Left forelimb (tissue), 1 donor: ENCODE measurements at regions not wholly inside any gene's neighbourhood (a gene's known extent, or its start where the extent isn't known, plus 50 kb on each side); places are given as distances from the start of the nearest gene placed in this dataset.
A peak's percentile ranks its signal among the peaks of the same experiment; 100 is the strongest.

Experiments
- DNase-seq: peaks from one replicate; pipeline ENCODE4 v3.0.0-alpha.2; 2018; ENCODE audit warnings: low spot score

DNA sequence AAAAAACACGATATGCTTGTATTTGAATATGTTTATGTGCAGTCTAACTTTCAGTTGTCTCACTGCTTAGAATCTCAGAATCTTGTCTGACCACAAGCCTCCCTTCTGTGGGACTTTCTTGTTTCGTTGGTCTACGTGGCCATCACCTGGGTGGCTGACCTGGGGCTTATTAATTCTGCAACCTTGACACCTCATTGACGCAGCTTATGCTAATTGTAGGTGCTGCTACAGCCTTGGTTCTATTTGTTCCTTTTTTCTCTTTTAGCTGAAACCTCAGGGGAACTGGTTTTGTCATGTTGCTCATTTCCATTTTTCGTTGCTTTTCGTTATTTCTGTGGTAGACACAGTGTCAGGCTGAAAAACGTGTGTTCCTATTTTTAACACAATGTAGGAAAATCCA lies 273.7 kb downstream of the SLC4A3 start:
- no peak for DNase-seq

DNA sequence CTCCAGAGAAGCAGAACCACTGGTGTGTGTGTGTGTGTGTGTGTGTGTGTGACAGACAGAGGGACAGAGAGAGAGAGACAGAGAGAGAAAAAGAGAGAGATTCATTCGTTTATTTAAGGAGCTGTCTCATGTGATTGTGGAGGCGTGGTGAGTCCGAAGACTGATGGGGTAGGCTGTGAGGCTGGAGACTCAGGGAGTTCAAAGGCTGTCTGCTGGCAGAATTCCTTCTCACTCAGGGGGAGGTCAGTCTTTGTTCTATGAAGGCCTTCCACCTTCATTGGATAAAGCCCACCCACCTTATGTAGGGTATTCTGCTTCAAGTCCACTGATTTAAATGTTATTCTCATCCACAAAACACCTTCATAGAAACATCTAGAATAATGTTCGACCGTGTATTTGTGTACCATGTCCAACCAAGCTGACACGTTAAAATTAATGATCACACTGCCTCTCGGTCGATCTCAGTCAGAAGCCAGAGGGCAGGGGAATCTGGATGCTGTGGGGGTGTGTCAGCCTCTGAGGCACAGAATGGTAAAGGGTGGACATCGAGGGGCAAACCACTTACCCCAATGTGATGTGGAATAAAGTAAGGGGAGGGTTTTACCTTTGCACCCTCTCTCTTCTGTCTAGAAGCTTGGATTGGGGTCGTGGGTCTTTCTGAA lies 275.6 kb downstream of the SLC4A3 start:
- no peak for DNase-seq

DNA sequence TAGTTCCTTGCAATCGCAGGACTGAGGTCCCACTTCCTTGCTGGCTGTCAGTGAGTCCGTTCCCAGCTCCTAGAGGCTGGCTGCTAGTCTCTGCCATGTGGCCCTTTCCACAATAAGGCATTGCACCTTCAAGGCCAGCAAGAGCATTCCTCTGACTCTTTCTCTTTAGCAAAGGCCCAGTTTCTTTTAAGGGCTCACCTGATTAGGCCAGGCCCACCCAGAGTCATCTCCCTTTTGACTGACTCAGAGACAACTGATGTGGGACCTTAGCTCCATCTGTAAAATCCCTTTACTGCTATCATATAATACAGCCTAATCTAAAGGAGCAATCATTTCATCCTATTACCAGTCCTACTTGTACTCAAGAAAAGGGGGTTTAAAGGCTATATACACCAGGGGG lies 278.2 kb downstream of the SLC4A3 start:
- DNase-seq: no peak

DNA sequence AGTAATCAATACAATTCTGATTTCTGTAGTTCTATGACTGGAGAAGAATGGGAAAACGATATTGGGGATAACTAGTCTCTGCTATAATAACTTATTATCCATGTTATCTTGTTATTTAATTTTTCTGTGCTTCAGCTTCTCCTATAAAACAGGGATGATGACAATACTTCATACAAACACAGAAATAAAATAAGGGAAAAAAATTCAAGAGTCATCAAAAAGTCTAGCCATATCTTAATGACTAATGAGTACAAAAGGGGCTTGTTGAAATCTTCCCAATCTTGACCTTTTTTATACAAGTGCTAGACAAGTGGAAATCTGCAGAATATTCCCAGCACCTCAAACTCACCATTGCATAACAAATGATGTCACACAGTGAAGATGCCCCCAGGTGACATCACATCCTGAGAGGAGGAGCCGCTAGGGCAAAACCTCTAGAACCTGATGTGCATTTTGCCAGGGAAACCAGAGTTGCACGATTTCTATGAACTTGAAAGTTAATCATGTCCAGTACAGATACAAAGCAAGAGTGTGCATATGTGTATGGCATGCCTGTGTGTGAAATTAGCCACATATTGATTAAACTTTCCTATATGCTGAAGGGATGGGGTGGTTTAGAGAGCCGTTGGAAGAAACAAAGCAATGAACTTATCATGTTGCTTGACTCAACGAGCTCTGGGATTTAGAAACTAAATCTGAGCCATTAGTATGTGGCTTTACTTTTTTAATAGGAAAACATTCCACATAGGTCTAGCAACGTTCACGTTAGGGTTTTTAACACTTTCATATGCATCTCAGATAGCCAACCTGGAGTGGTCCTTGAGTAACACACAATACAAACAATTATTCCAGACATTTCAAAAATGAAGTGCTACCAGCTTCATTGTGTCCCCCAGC lies 278.9 kb downstream of the SLC4A3 start:
- DNase-seq: no peak

DNA sequence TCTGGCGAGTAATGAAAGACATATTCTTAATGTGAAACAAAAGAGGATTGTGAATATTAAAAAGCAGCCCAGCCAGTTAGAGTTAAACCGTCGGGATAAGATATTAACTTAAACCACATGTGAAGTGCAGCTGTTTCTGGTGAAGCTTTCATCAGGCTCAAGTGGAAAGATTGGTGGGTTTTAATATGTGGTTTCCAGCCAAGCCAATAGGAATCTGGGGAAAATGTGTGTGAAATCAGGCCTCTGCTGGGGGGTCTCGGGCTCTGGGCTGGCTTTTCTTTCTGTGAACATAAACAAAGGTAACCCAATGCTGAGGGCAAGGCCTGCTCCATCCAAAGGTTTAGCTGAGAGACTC lies 279.6 kb downstream of the SLC4A3 start:
- peak; percentile 74 for DNase-seq

DNA sequence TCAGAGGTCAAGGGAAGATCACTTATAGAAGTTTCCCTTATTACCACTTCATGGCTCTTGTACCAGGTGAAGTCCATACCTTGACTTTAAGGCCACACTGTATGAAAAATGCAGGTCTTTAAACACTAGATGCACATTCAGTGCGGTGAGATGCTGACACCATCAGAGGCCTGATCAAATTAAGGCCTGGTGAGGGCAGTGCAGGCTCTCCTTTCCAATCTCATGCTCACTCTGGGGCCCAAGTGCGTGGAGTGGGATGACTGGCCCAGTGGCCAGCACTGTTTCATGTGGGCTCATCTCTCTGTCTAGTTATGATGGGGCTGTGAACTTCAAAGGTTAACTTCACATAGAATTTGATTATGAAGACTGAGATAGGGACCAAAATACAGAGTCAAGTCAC lies 281.1 kb downstream of the SLC4A3 start:
- DNase-seq: no peak

DNA sequence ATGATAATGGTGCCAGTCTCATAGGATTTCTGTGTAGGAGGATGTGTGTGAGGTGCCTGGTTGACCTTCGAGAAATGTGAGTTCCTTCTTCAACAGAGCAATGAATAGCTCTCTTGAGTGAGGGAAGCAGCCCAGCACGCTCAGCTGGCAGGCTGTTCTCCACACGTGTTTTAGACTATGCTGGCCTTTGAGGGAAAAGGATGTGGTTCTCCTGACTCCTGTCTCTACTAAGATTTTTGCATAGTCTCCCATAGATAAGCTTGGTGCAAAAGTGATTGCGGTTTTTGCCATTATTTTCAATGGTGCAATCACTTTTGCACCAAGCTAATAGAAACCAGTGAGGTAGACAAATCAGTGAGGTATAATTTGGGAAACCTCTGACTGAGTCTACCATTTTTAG lies 284.1 kb downstream of the SLC4A3 start:
- no peak for DNase-seq

DNA sequence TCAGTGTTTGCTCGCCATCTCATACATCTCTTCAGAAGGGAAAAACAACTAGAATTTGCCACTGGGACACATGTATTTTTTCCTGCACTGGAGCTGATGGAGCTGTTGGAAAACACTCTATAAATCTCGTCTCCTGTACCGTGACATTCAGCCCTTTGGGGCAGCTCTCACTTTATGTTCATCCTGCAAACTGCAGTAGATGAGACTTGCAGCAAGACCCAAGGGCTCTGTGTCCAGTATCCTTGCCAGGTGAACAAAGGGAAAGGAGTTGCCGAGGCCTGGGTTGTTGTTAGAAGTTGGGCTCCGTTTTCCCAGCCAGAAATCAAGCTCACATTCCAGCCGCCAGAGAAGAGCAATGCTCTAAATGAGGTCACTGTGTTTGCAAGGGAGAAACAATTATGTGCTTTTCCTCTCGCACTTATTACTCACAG lies 285.1 kb downstream of the SLC4A3 start:
- peak; percentile 83 for DNase-seq

DNA sequence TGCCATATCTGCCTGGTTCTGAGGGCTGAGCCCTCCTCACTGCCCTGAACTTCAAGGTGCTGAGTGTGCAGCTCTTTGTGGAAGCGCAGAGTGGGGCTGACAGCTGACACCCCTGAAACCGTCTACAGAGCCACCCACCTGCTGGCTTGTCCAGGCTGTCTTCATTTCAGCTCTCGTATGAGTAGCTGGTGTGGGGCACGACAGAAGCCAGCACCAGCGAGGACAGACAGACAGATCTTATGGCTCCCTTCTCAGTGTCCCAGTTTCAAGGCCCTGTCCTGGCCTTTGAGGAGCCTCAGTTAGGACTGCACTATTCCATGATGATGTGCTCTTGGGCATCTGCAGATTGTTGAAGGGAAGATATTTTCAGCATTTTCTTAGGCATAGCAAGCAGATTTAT lies 287.1 kb downstream of the SLC4A3 start:
- no peak for DNase-seq

DNA sequence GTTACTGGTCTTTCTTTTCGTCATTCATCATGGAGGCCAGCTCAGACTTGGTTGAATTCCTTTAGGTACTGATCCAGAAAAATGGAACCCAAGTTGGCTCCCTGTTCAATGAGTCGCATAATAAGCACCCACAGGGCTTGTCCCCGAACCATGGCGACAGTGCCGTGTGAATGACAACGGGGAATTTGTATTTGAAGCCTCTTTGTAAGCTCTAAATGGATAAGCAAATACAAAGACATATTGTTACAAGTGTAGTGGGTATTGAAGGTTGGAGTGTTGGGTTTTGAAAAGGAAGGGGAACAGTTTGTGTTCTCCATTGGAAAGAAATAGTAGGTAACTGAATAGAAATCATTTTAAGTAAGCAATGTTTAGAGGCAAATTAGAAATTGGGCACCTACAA lies 288.9 kb downstream of the SLC4A3 start:
- no peak for DNase-seq

DNA sequence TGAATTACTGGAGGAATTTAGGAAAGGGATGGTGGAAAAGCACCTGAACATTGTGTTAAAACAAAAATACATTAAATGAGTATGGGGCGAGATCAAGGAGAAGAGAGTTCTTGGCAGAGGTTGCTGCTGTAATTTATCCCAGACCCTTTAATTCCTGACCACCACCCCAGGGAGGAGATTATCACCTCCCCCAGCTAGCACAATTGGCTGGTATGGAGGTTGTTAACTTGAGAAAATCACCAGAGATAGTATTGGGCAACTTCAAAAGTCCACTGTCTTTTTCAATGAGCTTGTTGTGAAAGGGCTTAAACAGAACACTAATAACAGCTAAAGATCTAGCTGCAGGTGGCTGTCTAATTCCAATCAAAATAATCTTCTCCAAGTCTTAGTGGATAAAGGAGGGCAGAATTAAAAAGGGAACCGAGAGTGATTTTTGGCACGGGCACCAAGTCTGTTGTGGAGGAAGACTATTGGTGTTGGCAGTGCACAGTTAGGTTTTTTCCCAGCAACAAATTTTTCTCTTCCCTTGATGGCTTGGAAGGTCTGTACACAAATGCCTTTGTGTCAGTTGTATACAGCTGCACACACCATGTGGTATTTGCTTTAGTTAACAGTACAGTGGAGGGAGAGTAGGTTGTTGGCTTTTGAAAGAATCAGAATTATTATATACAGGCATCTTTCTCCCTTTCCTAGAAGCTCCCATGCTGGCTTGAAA lies 289.5 kb downstream of the SLC4A3 start:
- no peak for DNase-seq

DNA sequence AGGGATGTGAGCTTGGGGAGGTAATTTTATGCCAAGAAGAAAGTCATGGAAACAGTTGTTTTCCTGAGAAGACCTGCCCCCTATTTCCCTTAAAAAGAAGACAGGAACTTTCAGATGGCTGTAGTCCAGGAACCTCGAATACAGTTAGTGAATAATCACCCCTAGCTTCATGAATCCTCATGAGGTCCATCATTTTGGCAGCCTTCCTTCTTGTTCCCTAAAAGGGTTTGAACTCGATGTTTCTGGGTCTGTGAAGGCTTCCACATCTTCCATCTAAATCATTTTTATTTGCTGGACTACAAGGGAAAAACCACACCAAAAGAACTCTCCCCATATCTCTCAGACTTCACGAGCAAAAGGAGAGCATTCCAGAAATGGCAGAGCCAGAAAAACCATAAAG lies 290.8 kb downstream of the SLC4A3 start:
- DNase-seq: no peak

DNA sequence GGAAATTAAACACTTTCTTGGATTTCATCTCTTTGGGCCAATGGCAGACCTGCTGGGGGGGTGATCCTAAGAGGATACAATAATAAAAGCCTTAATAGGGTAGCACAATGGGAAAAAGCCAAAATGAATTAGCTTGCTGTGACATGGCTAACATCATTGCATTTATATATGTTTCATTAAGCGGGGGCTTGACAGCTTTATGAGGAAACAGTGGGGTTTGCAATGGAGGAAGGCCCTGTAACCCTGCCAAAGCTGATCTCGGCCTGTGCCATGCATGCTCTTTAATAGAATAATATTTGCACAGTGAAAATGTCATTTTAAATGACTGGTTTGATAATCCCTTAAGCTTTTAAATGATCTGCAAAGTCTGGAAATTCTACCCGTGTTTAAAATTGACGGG lies 291.5 kb downstream of the SLC4A3 start:
- DNase-seq: no peak

DNA sequence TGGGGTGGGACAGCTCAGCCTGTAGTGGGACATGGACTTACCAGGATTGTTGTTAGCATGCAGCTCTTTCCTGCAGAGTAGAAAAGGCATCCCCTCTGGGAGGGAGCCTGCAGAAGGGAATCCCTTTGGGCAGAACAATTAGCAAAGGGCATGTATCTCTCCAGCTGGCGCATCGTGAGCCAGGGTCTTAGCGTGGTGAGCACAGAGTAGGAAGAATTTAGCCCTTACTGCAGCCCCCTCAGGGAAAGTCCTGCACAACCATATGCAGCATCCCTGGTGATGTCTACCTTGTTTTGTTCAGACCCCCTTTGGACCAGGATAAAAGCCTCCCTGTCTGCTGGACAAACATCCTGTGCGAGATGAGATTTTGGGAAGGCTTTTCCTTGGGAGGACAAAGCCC lies 292.1 kb downstream of the SLC4A3 start:
- DNase-seq: no peak

DNA sequence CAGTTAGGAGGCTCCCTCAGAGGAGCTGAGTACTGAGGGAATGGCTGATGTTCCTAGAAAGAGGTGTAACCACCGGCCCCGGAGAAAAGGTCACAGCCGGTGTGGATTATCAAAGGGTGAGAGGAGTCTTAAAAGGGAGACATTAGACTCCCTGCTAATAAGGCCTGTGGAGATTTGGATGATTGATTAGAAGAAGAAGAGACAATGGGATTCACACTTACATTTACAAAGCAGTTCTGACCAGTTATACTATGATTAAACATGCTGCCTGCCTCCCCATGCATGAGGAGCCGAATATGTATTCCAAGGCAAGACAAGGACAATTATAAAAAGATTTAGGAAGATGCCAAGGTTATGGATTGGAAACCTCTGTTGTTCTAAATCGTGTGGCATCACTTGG lies 302.4 kb downstream of the SLC4A3 start:
- DNase-seq: no peak

DNA sequence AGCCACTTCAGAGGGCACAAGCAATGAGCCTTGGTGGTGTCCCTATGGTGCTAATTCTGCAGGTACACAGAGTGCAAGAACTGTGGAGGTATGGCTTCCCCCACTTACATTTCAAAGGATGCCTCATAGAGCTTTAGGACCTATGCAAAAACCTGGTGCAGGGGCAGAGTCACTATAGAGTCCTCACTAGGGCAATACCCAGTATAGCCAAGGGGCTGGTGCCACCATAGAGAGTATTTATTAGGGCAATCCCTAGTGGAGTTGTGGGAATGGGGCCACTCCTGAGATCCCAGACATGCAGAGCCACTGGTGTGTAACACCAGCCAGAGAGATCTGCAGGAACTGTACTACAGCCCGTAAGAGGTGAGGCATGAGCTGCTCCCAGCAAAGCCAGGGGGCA lies 312.2 kb downstream of the SLC4A3 start:
- no peak for DNase-seq

DNA sequence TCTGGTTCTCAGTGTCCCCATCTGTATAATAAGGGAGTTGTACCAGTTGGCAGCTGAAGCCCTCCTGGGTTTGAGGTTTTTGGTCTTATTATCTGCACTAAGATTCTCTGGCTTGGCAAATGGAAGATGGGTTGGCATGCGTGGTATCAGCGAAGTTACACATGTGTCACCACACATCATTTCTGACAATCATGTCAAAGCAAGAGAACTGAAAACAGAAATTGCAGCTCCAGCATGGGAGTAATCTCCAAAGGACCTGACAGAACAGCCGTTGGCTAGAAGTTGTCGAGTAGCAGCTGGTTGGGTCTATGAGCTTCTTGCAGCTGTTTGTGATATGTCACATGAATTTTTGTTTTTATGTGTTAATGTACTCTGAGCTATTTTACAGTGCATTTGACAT lies 317.4 kb downstream of the SLC4A3 start:
- no peak for DNase-seq

DNA sequence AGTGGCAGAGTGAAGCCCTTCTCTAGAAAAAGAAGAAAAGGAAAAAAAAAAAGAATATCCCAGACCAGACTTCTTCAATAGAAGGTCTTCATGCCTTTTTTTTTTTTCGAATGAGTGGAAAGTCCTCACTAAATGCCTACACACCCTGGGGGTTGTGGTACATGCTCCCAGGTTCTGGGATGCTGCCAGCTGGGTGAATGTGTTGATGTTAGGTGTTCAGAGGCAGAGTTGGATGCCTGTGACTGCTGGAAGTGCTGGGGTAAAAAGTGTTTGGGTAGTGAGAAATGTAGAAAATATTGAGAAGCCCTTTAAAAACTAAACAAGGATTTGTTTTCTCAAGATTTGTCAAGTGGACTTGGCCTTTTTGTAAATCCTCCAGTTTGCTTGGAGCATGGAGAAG lies 318.6 kb downstream of the SLC4A3 start:
- no peak for DNase-seq

DNA sequence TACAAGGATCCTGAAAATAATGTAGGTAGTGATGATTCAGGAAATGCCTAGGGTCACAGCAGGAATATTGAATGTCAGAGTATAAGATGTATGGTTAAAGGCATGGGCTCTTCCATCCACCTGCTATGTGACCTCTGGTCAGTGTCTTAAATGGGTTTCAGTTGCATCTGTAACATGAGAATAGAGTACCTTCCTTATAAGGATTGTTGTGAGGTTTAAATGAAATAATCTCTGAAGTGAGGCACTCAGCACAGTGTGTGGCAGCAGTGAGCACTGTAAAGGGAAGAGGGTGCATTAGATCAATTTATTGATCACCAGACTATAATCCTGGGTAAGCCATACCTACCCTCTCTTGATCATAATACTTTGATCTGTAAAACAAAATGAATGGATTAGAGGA lies 319.1 kb downstream of the SLC4A3 start:
- no peak for DNase-seq

DNA sequence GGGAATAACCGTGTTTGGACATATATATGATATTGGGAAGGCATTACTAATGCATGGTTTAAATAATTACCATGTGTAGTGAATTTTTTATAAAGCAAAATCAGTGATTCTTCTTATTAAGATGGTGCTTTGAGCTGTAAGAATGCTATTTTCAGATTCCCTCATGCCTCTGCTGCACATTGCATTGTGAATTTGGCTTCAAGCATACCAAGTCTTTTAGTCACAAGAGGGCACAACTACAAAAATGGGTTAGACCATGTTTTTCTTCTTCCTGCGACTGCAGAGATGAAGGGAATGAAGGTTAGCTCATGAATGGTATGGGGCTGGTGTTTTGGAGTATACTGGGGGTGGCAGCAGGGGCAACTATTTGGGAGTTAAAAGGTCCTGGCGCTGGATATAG lies 320.1 kb downstream of the SLC4A3 start:
- DNase-seq: no peak

DNA sequence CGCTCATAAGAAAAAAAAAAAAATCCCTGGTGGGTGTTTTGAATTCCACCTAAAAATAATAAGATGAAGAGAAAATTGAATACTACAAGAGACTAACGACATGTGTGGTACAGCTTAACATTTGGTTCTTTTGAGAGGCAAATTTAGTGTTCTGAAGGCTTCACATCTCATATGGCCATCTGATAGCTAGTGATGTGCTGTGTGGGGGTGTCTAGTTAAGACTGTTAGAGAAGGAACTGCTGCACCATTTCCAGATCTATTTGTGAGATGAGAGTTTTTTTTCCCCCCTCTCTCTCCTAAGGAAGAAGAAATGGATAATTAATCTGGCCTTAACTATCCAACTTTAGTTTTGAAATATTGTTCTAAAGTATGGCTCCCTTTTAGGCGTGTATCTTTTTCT lies 321.6 kb downstream of the SLC4A3 start:
- no peak for DNase-seq

DNA sequence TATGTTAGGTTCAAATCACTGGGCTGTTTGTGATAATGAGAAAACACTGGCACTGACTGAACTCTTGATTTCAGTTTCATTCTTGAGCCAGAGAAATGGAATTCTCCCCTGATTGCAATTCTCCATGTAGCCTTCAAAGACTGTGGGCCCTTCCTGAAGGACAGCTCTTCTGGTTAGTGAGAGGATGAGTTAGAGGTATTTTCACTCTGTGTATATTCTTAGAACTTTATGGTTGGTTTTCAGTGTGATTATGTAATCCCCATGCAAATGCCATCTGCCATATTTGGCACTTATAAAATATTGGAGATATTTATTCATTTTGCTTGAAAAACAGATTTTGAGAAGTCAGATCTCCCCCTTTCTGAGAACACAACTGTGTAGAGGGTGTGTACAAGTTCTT lies 323.7 kb downstream of the SLC4A3 start:
- DNase-seq: no peak

DNA sequence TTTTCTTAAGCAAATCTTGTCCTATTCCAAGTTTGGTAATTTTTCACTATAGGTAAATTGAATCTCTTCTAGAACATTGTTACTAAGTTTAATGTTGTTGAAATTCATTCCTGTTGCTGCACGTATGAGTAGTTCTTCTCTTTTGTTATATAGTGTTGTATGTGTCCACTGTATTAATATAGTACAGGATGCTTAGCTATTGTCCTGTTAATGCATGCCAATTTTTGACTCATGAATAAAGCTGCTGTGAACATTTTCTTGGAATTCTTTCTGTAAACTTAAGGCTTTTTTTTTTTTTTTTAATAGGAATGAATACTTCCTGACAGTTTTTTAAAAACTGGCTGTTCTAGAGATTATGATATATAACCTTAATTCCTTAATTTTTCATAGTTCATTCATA lies 326.9 kb downstream of the SLC4A3 start:
- no peak for DNase-seq
